Muscle of arm (tissue), 1 donor: ENCODE measurements at regions not wholly inside any gene's neighbourhood (a gene's known extent, or its start where the extent isn't known, plus 50 kb on each side); places are given as distances from the start of the nearest gene placed in this dataset.

ENCODE experiments used
- DNase-seq: peaks from one replicate; pipeline ENCODE4 v3.0.0-alpha.2; 2013

- no peak for DNase-seq
Measured at GRCh38 chr1:82445827-82446226, 645.1 kb downstream of the ADGRL2 start.

GRCh38 chr1:82445132-82445531 is 644.4 kb downstream of the ADGRL2 start:
- DNase-seq = no peak

DNA sequence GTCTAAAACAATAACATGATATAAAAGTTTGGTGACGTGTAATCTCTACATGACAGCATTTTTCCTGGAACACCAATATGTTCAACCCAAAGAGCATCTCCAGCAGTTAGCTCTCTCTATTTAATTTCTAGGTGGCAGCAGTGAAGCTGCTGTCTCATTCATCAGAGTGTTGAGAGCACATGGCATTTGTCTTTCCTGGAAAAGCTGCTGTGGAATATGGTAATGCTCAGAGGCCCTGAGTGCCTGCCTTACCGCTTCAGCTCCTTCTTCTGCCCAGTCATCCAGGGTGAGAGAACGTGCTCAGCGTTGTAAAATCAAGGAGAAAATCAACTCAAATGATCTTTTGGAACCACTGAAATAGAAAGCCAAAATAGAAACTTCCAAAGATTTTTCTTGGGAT is 640.7 kb downstream of the ADGRL2 start:
- DNase-seq = no peak

GRCh38 chr1:82423174-82423815 is 622.6 kb downstream of the ADGRL2 start:
- no peak for DNase-seq

DNA sequence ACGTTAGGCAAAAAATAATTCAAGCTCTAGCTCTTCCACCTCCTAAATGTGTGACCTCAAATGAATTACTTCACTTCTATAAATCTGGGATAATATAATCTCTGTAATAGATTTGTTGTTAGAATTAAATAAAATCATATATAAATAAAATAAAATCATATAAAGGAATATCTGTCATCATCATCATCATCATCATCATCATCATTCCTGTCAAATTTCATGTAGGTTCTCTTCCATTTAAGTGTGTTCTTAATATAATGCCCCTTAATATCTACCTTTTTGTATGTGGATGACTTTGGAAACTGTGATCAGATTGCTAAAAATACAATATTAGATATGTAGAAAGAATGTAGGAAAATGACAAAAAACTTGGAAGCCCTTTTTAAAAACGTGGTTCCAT is 621.0 kb downstream of the ADGRL2 start:
- DNase-seq = no peak

- no peak for DNase-seq
Measured at GRCh38 chr1:82420584-82420983, 619.9 kb downstream of the ADGRL2 start.

DNA sequence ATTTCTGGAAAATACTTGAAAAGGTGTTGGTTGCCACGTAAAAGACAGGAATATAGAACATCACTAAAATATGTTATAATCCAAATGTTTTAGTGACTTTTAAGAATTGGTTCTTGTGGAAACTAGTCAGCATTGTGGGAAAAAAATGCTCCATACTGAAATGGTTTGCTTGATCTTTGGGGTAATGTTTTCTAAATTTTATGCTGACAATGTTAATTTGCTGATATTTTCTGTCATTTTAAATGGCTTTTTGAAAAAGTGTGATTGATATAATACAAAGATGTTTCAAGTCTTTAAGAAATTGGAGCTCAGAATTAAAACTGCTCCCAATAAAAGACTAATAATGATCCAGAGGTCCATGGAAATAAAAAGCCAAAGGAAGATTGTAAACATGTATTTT is 610.9 kb downstream of the ADGRL2 start:
- DNase-seq = no peak

- DNase-seq = no peak
Measured at GRCh38 chr1:82405333-82405732, 604.6 kb downstream of the ADGRL2 start.

DNA sequence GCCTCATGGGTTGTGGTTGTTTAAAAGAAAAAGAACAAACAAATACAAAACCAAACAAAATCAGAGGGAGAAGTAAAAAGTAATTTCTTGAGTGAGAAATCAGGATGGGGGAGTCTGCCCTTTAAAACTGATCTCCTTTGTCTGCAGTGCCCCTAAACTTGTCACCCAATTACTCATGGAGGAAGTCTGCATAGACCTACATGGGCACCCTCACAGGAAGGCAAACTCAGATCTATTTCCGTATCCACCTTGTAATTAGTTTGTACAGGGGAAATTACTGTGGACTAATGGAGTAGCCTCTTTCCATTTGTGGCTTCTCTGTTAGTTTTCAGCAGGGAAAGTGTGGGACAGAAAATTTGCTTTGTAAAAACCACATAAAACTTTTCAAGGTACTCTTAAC is 600.4 kb downstream of the ADGRL2 start:
- DNase-seq = no peak

DNA sequence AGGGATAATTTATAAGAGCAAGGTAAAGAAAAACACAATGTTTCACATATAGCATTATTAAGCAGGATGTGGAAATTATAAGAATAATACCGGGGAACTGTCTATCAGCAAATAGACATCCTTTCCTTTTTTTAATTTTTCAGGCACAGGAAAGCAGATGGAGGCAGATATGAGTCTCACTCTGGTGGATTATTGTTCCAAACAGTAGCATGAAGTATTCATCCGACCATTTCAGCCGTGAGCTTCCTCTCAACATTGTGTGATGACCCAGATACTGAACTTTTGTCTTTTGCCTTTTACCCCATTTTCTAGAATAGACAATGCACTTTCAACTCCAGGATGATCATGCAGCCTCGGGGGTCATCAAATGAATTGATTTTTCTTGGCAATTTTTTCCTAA is 599.8 kb downstream of the ADGRL2 start:
- DNase-seq = no peak

- DNase-seq = no peak
Measured at GRCh38 chr1:82399093-82399492, 598.4 kb downstream of the ADGRL2 start.

DNA sequence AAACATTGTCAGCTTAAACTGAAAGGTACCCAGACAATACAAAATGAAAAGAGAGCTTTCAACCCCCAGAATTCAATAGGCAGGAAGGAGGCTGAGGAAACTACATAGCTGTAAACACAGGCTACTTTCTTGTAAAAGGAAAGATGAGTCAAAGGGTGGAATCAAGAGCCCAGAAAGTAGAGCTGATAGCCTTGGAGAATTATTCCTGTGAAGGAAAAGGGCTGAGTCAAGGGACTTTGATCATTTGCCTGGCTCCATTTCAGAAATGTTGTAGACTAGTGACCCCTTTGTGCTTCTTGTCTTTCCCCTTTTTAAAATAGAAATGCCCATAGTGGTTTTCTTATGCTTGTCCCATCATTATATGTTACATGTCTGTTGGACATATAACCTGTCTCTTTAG is 597.6 kb downstream of the ADGRL2 start:
- DNase-seq = no peak

- DNase-seq = peak; percentile 11
Measured at GRCh38 chr1:82395440-82395839, 594.7 kb downstream of the ADGRL2 start.

- DNase-seq = no peak
Measured at GRCh38 chr1:82392946-82393345, 592.2 kb downstream of the ADGRL2 start.

GRCh38 chr1:82392513-82392912 is 591.8 kb downstream of the ADGRL2 start:
- DNase-seq = no peak

GRCh38 chr1:82391712-82392111 is 591.0 kb downstream of the ADGRL2 start:
- no peak for DNase-seq

GRCh38 chr1:82390627-82391026 is 589.9 kb downstream of the ADGRL2 start:
- DNase-seq = no peak

GRCh38 chr1:82388679-82389078 is 587.9 kb downstream of the ADGRL2 start:
- no peak for DNase-seq

DNA sequence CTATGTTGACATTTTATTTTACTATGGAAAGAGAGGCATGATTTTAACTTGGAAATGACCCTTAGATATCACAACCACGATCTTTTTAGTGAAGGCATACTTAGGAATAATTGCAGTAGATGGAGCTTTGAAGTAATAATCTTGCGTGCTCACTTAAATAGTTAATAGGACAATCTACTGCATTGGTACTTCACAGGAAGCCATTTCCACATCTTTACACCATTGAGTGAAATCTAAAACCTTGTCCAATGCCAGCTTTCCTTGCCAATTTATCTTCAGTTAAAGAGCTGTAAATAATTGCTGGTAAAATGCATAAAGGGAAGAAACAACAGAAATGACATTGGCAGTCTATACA is 586.3 kb downstream of the ADGRL2 start:
- DNase-seq = no peak

DNA sequence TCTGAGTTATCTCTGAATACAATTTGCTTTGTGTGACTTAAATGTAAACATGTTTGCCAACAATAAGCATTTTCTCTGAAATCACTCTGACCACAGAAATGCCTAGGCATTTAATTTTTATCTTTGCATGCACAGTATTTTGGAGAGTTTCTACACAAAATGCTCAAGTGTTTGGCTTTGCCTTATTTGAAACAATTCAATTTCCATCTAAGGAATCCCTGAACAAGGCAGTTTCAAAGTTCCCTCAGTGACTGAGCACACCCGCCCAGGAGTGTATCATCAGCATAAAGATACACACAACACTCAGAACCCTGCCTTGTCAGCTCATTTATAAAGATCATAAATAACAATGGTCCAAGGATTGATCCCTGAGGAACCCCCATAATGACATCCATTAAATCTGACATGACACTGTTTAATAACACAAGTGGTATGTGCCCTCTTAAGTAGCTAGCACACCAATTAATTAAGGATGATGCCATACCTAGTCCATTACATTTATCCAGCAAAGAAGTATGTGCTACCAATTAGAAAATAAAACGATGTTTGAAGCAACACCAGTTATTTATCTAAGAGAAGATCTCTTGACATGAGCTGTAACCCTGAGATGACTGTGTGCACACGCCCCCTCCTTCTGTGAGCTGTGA is 585.8 kb downstream of the ADGRL2 start:
- DNase-seq = no peak

GRCh38 chr1:82384776-82385175 is 584.0 kb downstream of the ADGRL2 start:
- DNase-seq = no peak

GRCh38 chr1:82377201-82377884 is 576.6 kb downstream of the ADGRL2 start:
- no peak for DNase-seq

GRCh38 chr1:82373710-82374109 is 573.0 kb downstream of the ADGRL2 start:
- no peak for DNase-seq
